ENCODE measurements at regions not wholly inside any gene's neighbourhood (a gene's known extent, or its start where the extent isn't known, plus 50 kb on each side); places are given as distances from the start of the nearest gene placed in this dataset.

GRCh38 chr3:148191966-148192365, 505.7 kb upstream of the AGTR1 start:
- TF ChIP-seq JUNB (IDR thresholded peaks at IDR 0.05; ENCODE audit: unreplicated experiment) = no peak
- no peak for TF ChIP-seq CTCF (conservative IDR thresholded peaks at IDR 0.05; ENCODE audit: low read depth in 2 of 2)

Measured in GM23338 (cell line).